ENCODE measurements at regions not wholly inside any gene's neighbourhood (a gene's known extent, or its start where the extent isn't known, plus 50 kb on each side); places are given as distances from the start of the nearest gene placed in this dataset.

DNA sequence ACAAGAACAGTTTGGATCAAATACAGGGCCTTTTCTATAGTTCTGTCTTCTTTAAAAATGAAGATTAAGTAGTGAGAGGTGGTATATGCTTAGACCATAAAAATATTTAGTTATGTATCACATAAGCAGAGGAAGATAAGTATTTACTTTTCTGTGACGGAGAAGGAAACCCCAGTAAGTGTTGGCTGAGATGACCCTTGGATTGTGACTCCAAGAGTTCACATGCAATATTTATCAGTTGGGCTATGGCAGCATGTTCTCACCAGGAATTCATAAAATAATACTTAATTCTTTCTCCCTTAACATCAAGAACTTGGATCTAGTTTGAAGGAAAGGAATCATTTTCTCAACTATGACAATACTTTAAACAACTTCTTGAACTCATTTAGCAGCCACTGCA is 98.4 kb upstream of the TBX18 start:
- TF ChIP-seq ZBTB49 (tag by site-specific recombination; IDR thresholded peaks at IDR 0.05; ENCODE audit: low read depth): no peak
- TF ChIP-seq ZNF600 (tag by site-specific recombination; IDR thresholded peaks at IDR 0.05): no peak
- no peak for TF ChIP-seq CTCF (tag by site-specific recombination; IDR thresholded peaks at IDR 0.05)
- TF ChIP-seq ZSCAN30 (tag by site-specific recombination; IDR thresholded peaks at IDR 0.05): no peak
- TF ChIP-seq ZNF114 (tag by site-specific recombination; IDR thresholded peaks at IDR 0.05): no peak
